CD8-positive, alpha-beta memory T cell (primary cell): ENCODE measurements at regions not wholly inside any gene's neighbourhood (a gene's known extent, or its start where the extent isn't known, plus 50 kb on each side); places are given as distances from the start of the nearest gene placed in this dataset.
A peak's percentile ranks its signal among the peaks of the same experiment; 100 is the strongest.
"Not testable (repeated sequence)": the region's sequence is repeated elsewhere in the genome, so short reads cannot be mapped to it uniquely, and the experiment has no call there.

ENCODE experiments used
- CTCF ChIA-PET: fragments of 350-600 bp; sonication (Branson Sonifier 250); formaldehyde crosslinking; loops from one replicate; lab custom pipeline; 2021; ENCODE audit warnings: antibody characterized with exemption; lab: Charles Lee
- POLR2A ChIA-PET: fragments of 350-600 bp; sonication (Branson Sonifier 250); formaldehyde crosslinking; loops from one replicate; lab custom pipeline; 2021; ENCODE audit warnings: antibody characterized with exemption; lab: Charles Lee
- DNase-seq, 5 donors: peaks; one replicate each; pipeline versions ENCODE4 v3.0.0 to v3.0.0-alpha.2; 2020 to 2022; ENCODE audit warnings: mixed read lengths in 1 of 5
- H3K27ac ChIP-seq: one replicate; pipeline ENCODE4 v1.7.0; 2013; ENCODE audit warnings: low read depth, mild to moderate bottlenecking, low read length, moderate library complexity
- H3K27me3 ChIP-seq: 2 replicates; pipeline ENCODE4 v1.7.0; 2013; ENCODE audit warnings: low read length, mild to moderate bottlenecking; ENCODE audit not compliant: insufficient read depth, poor library complexity, severe bottlenecking
- H3K36me3 ChIP-seq: 2 replicates; pipeline ENCODE4 v1.7.0; 2013; ENCODE audit warnings: mild to moderate bottlenecking, low read length, moderate library complexity; ENCODE audit not compliant: insufficient read depth
- H3K4me1 ChIP-seq: 2 replicates; pipeline ENCODE4 v1.7.0; 2013; ENCODE audit warnings: mild to moderate bottlenecking, low read length, moderate library complexity; ENCODE audit not compliant: insufficient read depth
- H3K4me3 ChIP-seq: 2 replicates; pipeline ENCODE4 v1.7.0; 2013; ENCODE audit warnings: mild to moderate bottlenecking, low read length
- H3K9me3 ChIP-seq: 2 replicates; pipeline ENCODE4 v1.7.0; 2013; ENCODE audit warnings: mild to moderate bottlenecking, low read length
- H3K27ac Mint-ChIP-seq, 8 donors: one replicate each; pipeline ENCODE4 v1.8.0; 2020 to 2021; ENCODE audit warnings: mixed read lengths in 8 of 8, mild to moderate bottlenecking in 6 of 8, inconsistent platforms in 3 of 8, moderate library complexity in 3 of 8
- H3K27me3 Mint-ChIP-seq, 2 donors: one replicate each; pipeline ENCODE4 v1.8.0; 2020 to 2021; ENCODE audit warnings: mixed read lengths in 2 of 2, mild to moderate bottlenecking in 1 of 2, moderate library complexity in 1 of 2
- H3K36me3 Mint-ChIP-seq, 3 donors: one replicate each; pipeline ENCODE4 v1.8.0; 2020 to 2021; ENCODE audit warnings: mixed read lengths in 3 of 3, inconsistent platforms in 1 of 3, mild to moderate bottlenecking in 1 of 3
- H3K4me1 Mint-ChIP-seq, 3 donors: one replicate each; pipeline ENCODE4 v1.8.0; 2020 to 2021; ENCODE audit warnings: mixed read lengths in 3 of 3, inconsistent platforms in 1 of 3, mild to moderate bottlenecking in 1 of 3
- H3K4me3 Mint-ChIP-seq, 7 donors: one replicate each; pipeline ENCODE4 v1.8.0; 2020 to 2021; ENCODE audit warnings: mixed read lengths in 7 of 7, mild to moderate bottlenecking in 6 of 7, moderate library complexity in 4 of 7, inconsistent platforms in 2 of 7
- H3K9me3 Mint-ChIP-seq, 5 donors: one replicate each; pipeline ENCODE4 v1.8.0; 2020 to 2022; ENCODE audit warnings: mixed read lengths in 5 of 5, mild to moderate bottlenecking in 3 of 5, moderate library complexity in 2 of 5, inconsistent platforms in 1 of 5

DNA sequence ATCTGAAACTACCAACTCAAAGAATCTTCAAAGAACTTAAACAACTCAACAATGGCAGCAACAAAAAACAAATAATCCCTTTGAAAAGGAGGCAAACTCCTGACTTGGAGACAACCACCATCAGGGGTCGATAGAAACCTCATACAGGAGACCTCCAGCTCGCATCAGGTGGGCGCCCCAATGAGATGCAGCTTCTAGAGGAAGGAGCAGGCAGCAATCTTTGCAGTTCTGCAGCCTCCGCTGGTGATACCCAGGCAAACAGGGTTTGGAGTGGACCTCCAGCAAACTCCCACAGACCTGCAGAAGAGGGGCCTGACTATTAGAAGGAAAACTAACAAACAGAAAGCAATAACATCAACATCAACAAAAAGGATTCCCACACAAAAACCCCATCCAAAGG is 93.2 kb downstream of the CYLC1 start:
- H3K36me3 ChIP-seq, H3K4me1 Mint-ChIP-seq, H3K27me3 Mint-ChIP-seq, POLR2A ChIA-PET, H3K4me3 ChIP-seq, H3K4me1 ChIP-seq, H3K27ac Mint-ChIP-seq, H3K9me3 Mint-ChIP-seq, H3K9me3 ChIP-seq, DNase-seq, H3K27me3 ChIP-seq, H3K4me3 Mint-ChIP-seq, H3K36me3 Mint-ChIP-seq, H3K27ac ChIP-seq, CTCF ChIA-PET: not testable (repeated sequence)

DNA sequence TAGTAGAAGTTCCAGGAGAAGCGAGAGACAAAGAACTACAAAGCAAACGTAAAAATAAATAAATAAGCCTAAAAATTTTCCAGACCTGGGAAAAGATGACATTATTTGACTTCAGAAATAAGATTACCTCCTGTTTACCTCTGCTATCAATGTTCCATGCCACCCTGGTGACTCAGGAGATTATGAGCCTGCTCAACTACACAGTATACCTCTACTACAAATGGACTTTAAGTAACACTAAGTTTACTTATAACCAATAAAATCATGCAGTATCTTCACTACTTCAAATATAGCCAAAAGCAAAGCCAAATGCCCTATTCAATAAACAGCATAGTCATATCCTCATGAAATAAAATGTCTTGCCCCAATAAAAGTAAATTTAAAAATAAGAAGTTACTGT is 105.4 kb downstream of the CYLC1 start:
- POLR2A ChIA-PET, result no interaction called here
- CTCF ChIA-PET, result no interaction called here

DNA sequence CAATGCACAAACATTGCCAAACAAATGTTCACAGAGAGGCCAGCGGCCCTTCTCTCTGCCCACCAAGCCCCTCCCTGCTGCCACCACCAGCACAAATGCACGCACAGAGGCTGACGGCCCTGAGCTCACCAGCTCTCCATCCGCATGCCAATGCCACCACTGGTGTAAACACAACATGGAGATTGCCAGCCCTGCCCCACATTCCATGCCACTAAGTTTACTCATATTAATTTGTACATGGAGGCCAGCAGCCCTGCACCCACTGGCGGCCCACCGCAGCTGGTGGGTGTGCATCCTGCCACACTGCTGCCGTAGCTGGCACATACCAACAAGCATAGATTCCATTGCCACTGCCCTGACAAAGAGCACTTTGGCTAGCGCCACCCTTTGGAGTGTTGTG is 124.0 kb downstream of the CYLC1 start:
- H3K36me3 ChIP-seq, result no peaks in the 10 kb centered on the region
- H3K4me1 Mint-ChIP-seq, result no peaks in the 10 kb centered on the region
- H3K27me3 Mint-ChIP-seq, result no peaks in the 10 kb centered on the region
- no peaks in the 10 kb centered on the region for H3K4me1 ChIP-seq
- no peaks in the 10 kb centered on the region for H3K9me3 ChIP-seq
- H3K27me3 ChIP-seq, result no peaks in the 10 kb centered on the region
- no peak for DNase-seq
- H3K4me3 ChIP-seq, result no peak overlapping the region
- H3K27ac Mint-ChIP-seq, result no peak overlapping the region
- H3K36me3 Mint-ChIP-seq, result peaks cover 0 to 1% (median 0%) of the 10 kb centered on the region in 3 donors
- ChIA-PET CTCF (no interaction called here), POLR2A (no interaction called here)
- H3K9me3 Mint-ChIP-seq, result peaks cover 0 to 10% (median 2%) of the 10 kb centered on the region in 5 donors
- H3K4me3 Mint-ChIP-seq, result no peak overlapping the region
- no peak overlapping the region for H3K27ac ChIP-seq

More for the DNA sequence above, 105.4 kb downstream of the CYLC1 start:
- no peaks in the 10 kb centered on the region for H3K27me3 Mint-ChIP-seq
- H3K9me3 Mint-ChIP-seq, result peaks cover 0 to 2% (median under 1%) of the 10 kb centered on the region in 5 donors
- H3K4me3 ChIP-seq, result no peak overlapping the region
- no peaks in the 10 kb centered on the region for H3K4me1 Mint-ChIP-seq
- no peaks in the 10 kb centered on the region for H3K27me3 ChIP-seq
- H3K9me3 ChIP-seq, result no peaks in the 10 kb centered on the region
- H3K27ac Mint-ChIP-seq, result no peak overlapping the region
- no peaks in the 10 kb centered on the region for H3K4me1 ChIP-seq
- H3K36me3 Mint-ChIP-seq, result no peaks in the 10 kb centered on the region
- no peak for DNase-seq
- H3K4me3 Mint-ChIP-seq, result no peak overlapping the region
- H3K27ac ChIP-seq, result no peak overlapping the region
- no peaks in the 10 kb centered on the region for H3K36me3 ChIP-seq

- H3K4me3 Mint-ChIP-seq, H3K4me1 Mint-ChIP-seq, POLR2A ChIA-PET, H3K36me3 Mint-ChIP-seq, H3K9me3 Mint-ChIP-seq, H3K4me1 ChIP-seq, H3K27me3 ChIP-seq, H3K4me3 ChIP-seq, H3K27ac ChIP-seq, DNase-seq, H3K9me3 ChIP-seq, CTCF ChIA-PET, H3K36me3 ChIP-seq, H3K27me3 Mint-ChIP-seq: not testable (repeated sequence)
- peak overlapping the region in 1 of 8 donors; percentile 85 for H3K27ac Mint-ChIP-seq
These were observed 129.2 kb downstream of the CYLC1 start for GRCh38 chrX:83990178-83990577.

- no peak overlapping the region for H3K4me3 Mint-ChIP-seq
- CTCF ChIA-PET, result no interaction called here
- POLR2A ChIA-PET, result no interaction called here
These were observed 136.8 kb downstream of the CYLC1 start for GRCh38 chrX:83997781-83998180.

More at GRCh38 chrX:83997781-83998180, 136.8 kb downstream of the CYLC1 start:
- Histone ChIP-seq H3K27me3 (no peaks in the 10 kb centered on the region), H3K36me3 (no peaks in the 10 kb centered on the region), H3K4me1 (no peaks in the 10 kb centered on the region), H3K9me3 (no peaks in the 10 kb centered on the region), H3K27ac (no peak overlapping the region), H3K4me3 (no peak overlapping the region)
- H3K27ac Mint-ChIP-seq, result no peak overlapping the region
- peaks cover 0 to 6% (median 0%) of the 10 kb centered on the region in 5 donors for H3K9me3 Mint-ChIP-seq
- H3K36me3 Mint-ChIP-seq, result no peaks in the 10 kb centered on the region
- H3K4me1 Mint-ChIP-seq, result no peaks in the 10 kb centered on the region
- no peaks in the 10 kb centered on the region for H3K27me3 Mint-ChIP-seq
- no peak for DNase-seq
